ENCODE measurements at regions not wholly inside any gene's neighbourhood (a gene's known extent, or its start where the extent isn't known, plus 50 kb on each side); places are given as distances from the start of the nearest gene placed in this dataset.

- no peaks in the 10 kb centered on the region for H3K9me3 ChIP-seq (ENCODE audit: insufficient read depth, low read length)
- no peaks in the 10 kb centered on the region for H3K27me3 ChIP-seq (ENCODE audit: low read length)
- no peaks in the 10 kb centered on the region for H4K20me1 ChIP-seq (ENCODE audit: low read depth, low read length)
- H3K36me3 ChIP-seq (ENCODE audit: low read length): no peaks in the 10 kb centered on the region
- TF ChIP-seq CTCF (IDR thresholded peaks at IDR 0.05; ENCODE audit: insufficient read depth, low read length, poor library complexity, severe bottlenecking): no peak
- TF ChIP-seq EZH2phosphoT487 (conservative IDR thresholded peaks at IDR 0.05; ENCODE audit: low read length): no peak
- no peaks in the 10 kb centered on the region for H3K9me2 ChIP-seq (replicated peaks; ENCODE audit: insufficient read depth, low read length)
- H3K27ac ChIP-seq (ENCODE audit: low read depth, low read length): no peak overlapping the region
- H3K4me2 ChIP-seq (ENCODE audit: low read depth, low read length, poor library complexity, severe bottlenecking): no peak overlapping the region
- H3F3A ChIP-seq (ENCODE audit: insufficient read depth): no peaks in the 10 kb centered on the region
- no peak overlapping the region for H2AFZ ChIP-seq (ENCODE audit: low read depth, low read length, severe bottlenecking)
- H3K9ac ChIP-seq (ENCODE audit: low read length): no peak overlapping the region
- no peak overlapping the region for H3K4me3 ChIP-seq (ENCODE audit: insufficient read depth, low read length, poor library complexity, severe bottlenecking)
- no peaks in the 10 kb centered on the region for H3K79me2 ChIP-seq (ENCODE audit: insufficient read depth, low read length)
Observed at GRCh38 chrX:38935561-38935960, 134.3 kb downstream of the MID1IP1 start.

GRCh38 chrX:38937400-38937799, 136.1 kb downstream of the MID1IP1 start:
- H3K27ac ChIP-seq (ENCODE audit: low read depth, low read length): no peak overlapping the region
- H3K9me3 ChIP-seq (ENCODE audit: insufficient read depth, low read length): no peaks in the 10 kb centered on the region
- H2AFZ ChIP-seq (ENCODE audit: low read depth, low read length, severe bottlenecking): no peak overlapping the region
- no peaks in the 10 kb centered on the region for H4K20me1 ChIP-seq (ENCODE audit: low read depth, low read length)
- TF ChIP-seq CTCF (IDR thresholded peaks at IDR 0.05; ENCODE audit: insufficient read depth, low read length, poor library complexity, severe bottlenecking) (no peak), EZH2phosphoT487 (conservative IDR thresholded peaks at IDR 0.05; ENCODE audit: low read length) (no peak)
- H3K36me3 ChIP-seq (ENCODE audit: low read length): no peaks in the 10 kb centered on the region
- H3F3A ChIP-seq (ENCODE audit: insufficient read depth): no peaks in the 10 kb centered on the region
- H3K9me2 ChIP-seq (replicated peaks; ENCODE audit: insufficient read depth, low read length): no peaks in the 10 kb centered on the region
- no peak overlapping the region for H3K9ac ChIP-seq (ENCODE audit: low read length)
- no peaks in the 10 kb centered on the region for H3K79me2 ChIP-seq (ENCODE audit: insufficient read depth, low read length)
- H3K4me3 ChIP-seq (ENCODE audit: insufficient read depth, low read length, poor library complexity, severe bottlenecking): no peak overlapping the region
- no peaks in the 10 kb centered on the region for H3K27me3 ChIP-seq (ENCODE audit: low read length)
- no peak overlapping the region for H3K4me2 ChIP-seq (ENCODE audit: low read depth, low read length, poor library complexity, severe bottlenecking)

GRCh38 chrX:38937926-38938325, 136.7 kb downstream of the MID1IP1 start:
- Histone ChIP-seq H3K9ac (ENCODE audit: low read length) (no peak overlapping the region), H3K9me3 (ENCODE audit: insufficient read depth, low read length) (no peaks in the 10 kb centered on the region), H3K36me3 (ENCODE audit: low read length) (no peaks in the 10 kb centered on the region), H3K79me2 (ENCODE audit: insufficient read depth, low read length) (no peaks in the 10 kb centered on the region), H3K4me3 (ENCODE audit: insufficient read depth, low read length, poor library complexity, severe bottlenecking) (no peak overlapping the region), H3F3A (ENCODE audit: insufficient read depth) (no peaks in the 10 kb centered on the region), H4K20me1 (ENCODE audit: low read depth, low read length) (no peaks in the 10 kb centered on the region), H3K4me2 (ENCODE audit: low read depth, low read length, poor library complexity, severe bottlenecking) (no peak overlapping the region), H3K27ac (ENCODE audit: low read depth, low read length) (no peak overlapping the region), H2AFZ (ENCODE audit: low read depth, low read length, severe bottlenecking) (no peak overlapping the region), H3K27me3 (ENCODE audit: low read length) (no peaks in the 10 kb centered on the region), H3K9me2 (replicated peaks; ENCODE audit: insufficient read depth, low read length) (no peaks in the 10 kb centered on the region)
- no peak for TF ChIP-seq EZH2phosphoT487 (conservative IDR thresholded peaks at IDR 0.05; ENCODE audit: low read length)
- TF ChIP-seq CTCF (IDR thresholded peaks at IDR 0.05; ENCODE audit: insufficient read depth, low read length, poor library complexity, severe bottlenecking): no peak
